ENCODE measurements at regions not wholly inside any gene's neighbourhood (a gene's known extent, or its start where the extent isn't known, plus 50 kb on each side); places are given as distances from the start of the nearest gene placed in this dataset.

- Histone ChIP-seq H3K9me3 (ENCODE audit: control insufficient read depth, low read length) (peaks cover 5% of the 10 kb centered on the region), H3K27ac (ENCODE audit: low read depth, low read length) (no peak overlapping the region), H3K4me1 (ENCODE audit: control insufficient read depth, insufficient read depth, low read length) (peaks cover 8% of the 10 kb centered on the region), H3K27me3 (ENCODE audit: control insufficient read depth, insufficient read depth, low read length, poor library complexity, severe bottlenecking) (no peaks in the 10 kb centered on the region), H3K4me3 (ENCODE audit: low read length) (no peak overlapping the region), H3K9ac (ENCODE audit: extremely low read depth, low read length, poor library complexity, severe bottlenecking) (no peak overlapping the region), H3K36me3 (ENCODE audit: control insufficient read depth, insufficient read depth, low read length) (no peaks in the 10 kb centered on the region)
- H3K4me3 Mint-ChIP-seq = no peak overlapping the region
- peaks cover 1% of the 10 kb centered on the region for H3K36me3 Mint-ChIP-seq (ENCODE audit: low read depth)
- peaks cover 10% of the 10 kb centered on the region for H3K4me1 Mint-ChIP-seq
- TF ChIP-seq, protein P1, sequence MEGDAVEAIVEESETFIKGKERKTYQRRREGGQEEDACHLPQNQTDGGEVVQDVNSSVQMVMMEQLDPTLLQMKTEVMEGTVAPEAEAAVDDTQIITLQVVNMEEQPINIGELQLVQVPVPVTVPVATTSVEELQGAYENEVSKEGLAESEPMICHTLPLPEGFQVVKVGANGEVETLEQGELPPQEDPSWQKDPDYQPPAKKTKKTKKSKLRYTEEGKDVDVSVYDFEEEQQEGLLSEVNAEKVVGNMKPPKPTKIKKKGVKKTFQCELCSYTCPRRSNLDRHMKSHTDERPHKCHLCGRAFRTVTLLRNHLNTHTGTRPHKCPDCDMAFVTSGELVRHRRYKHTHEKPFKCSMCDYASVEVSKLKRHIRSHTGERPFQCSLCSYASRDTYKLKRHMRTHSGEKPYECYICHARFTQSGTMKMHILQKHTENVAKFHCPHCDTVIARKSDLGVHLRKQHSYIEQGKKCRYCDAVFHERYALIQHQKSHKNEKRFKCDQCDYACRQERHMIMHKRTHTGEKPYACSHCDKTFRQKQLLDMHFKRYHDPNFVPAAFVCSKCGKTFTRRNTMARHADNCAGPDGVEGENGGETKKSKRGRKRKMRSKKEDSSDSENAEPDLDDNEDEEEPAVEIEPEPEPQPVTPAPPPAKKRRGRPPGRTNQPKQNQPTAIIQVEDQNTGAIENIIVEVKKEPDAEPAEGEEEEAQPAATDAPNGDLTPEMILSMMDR (conservative IDR thresholded peaks at IDR 0.05) = no peak
- DNase-seq = no peak
- WGBS, 2 experiments (ENCODE audit: insufficient coverage in 1 of 2, insufficient read length in 1 of 2) = 96 to 100% methylated on average over 1 of the region's 1 CpG
- H3K27ac Mint-ChIP-seq = no peak overlapping the region
- no peaks in the 10 kb centered on the region for H3K27me3 Mint-ChIP-seq (ENCODE audit: insufficient read depth)
- H3K9me3 Mint-ChIP-seq = peaks cover 8% of the 10 kb centered on the region
Observed at GRCh38 chr5:125220284-125220683, 473.8 kb upstream of the ZNF608 start.

DNA sequence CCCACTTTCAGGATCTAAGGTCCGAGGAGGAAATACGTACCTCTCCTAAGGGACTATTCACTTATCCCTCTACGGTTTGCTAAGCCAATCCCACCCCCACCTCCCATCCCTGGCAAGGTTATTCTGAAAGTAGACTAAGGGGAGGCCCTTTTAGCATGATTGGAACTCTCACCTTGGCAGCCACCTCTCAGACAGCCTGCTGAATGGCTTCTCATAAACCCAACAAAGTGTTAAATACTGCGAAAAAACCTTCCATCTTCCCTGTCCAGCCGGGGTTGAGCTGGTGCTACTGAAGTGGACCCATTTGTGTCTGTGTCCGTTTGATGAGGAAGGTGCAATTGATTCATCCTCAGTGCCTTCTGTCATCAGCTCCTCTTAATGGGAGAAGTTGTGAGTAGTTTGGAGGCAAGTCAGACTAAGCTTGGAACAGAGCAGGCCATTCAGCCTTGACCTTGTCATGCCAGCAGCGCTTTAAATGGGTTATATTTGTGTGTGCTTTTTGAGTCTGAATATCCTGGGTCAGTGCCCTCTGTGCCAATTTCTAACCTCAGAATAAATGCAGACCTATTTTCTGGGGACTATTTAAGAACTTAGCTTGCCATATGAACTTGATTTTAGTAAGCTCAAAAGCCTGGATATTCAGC, 476.3 kb upstream of the ZNF608 start:
- Mint-ChIP-seq H3K4me3 (no peak overlapping the region), H3K27ac (no peak overlapping the region), H3K4me1 (peaks cover 2% of the 10 kb centered on the region), H3K9me3 (peaks cover 8% of the 10 kb centered on the region), H3K27me3 (ENCODE audit: insufficient read depth) (no peaks in the 10 kb centered on the region), H3K36me3 (ENCODE audit: low read depth) (peaks cover 1% of the 10 kb centered on the region)
- H3K4me3 ChIP-seq (ENCODE audit: low read length) = no peak overlapping the region
- no peak for DNase-seq
- no peaks in the 10 kb centered on the region for H3K27me3 ChIP-seq (ENCODE audit: control insufficient read depth, insufficient read depth, low read length, poor library complexity, severe bottlenecking)
- no peak overlapping the region for H3K27ac ChIP-seq (ENCODE audit: low read depth, low read length)
- H3K4me1 ChIP-seq (ENCODE audit: control insufficient read depth, insufficient read depth, low read length) = no peaks in the 10 kb centered on the region
- H3K36me3 ChIP-seq (ENCODE audit: control insufficient read depth, insufficient read depth, low read length) = no peaks in the 10 kb centered on the region
- TF ChIP-seq, protein P1 (conservative IDR thresholded peaks at IDR 0.05) = no peak
- no peak overlapping the region for H3K9ac ChIP-seq (ENCODE audit: extremely low read depth, low read length, poor library complexity, severe bottlenecking)
- 88% methylated on average over 7 of the region's 7 CpGs; no CpG with 5 or more reads in 1 of the 2 experiments for WGBS, 2 experiments (ENCODE audit: insufficient coverage in 1 of 2, insufficient read length in 1 of 2)
- peaks cover 5% of the 10 kb centered on the region for H3K9me3 ChIP-seq (ENCODE audit: control insufficient read depth, low read length)

DNA sequence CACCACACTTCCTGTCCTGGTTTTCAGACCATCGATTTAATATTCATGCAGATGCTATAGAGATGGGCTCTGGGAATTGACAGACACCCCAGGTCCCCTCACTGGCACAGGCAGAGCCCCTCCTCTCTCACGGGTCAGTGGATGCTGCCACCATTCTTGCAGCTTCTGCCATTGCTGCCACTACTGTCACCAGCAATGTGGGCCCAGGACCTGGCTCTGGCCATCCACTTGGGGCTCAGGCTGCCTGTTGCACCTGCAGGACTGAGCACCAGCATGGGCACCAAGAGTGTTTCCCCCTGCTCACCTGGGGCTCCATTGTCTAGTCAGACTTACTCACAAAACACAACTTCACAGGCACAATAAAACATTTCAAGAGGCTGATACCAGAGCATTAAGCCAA, 479.0 kb upstream of the ZNF608 start:
- no peaks in the 10 kb centered on the region for H3K27me3 Mint-ChIP-seq (ENCODE audit: insufficient read depth)
- no peaks in the 10 kb centered on the region for H3K36me3 Mint-ChIP-seq (ENCODE audit: low read depth)
- no peaks in the 10 kb centered on the region for H3K9me3 Mint-ChIP-seq
- no peaks in the 10 kb centered on the region for H3K4me1 ChIP-seq (ENCODE audit: control insufficient read depth, insufficient read depth, low read length)
- WGBS, 2 experiments (ENCODE audit: insufficient coverage in 1 of 2, insufficient read length in 1 of 2) = 43 to 80% methylated on average over 1 to 2 of the region's 2 CpGs
- DNase-seq = no peak
- TF ChIP-seq, protein P1 (conservative IDR thresholded peaks at IDR 0.05) = no peak
- H3K27ac ChIP-seq (ENCODE audit: low read depth, low read length) = no peak overlapping the region
- H3K4me1 Mint-ChIP-seq = peaks cover 2% of the 10 kb centered on the region
- H3K36me3 ChIP-seq (ENCODE audit: control insufficient read depth, insufficient read depth, low read length) = no peaks in the 10 kb centered on the region
- no peak overlapping the region for H3K4me3 Mint-ChIP-seq
- no peak overlapping the region for H3K9ac ChIP-seq (ENCODE audit: extremely low read depth, low read length, poor library complexity, severe bottlenecking)
- no peaks in the 10 kb centered on the region for H3K27me3 ChIP-seq (ENCODE audit: control insufficient read depth, insufficient read depth, low read length, poor library complexity, severe bottlenecking)
- H3K9me3 ChIP-seq (ENCODE audit: control insufficient read depth, low read length) = no peaks in the 10 kb centered on the region
- H3K4me3 ChIP-seq (ENCODE audit: low read length) = no peak overlapping the region
- no peak overlapping the region for H3K27ac Mint-ChIP-seq
